ENCODE measurements at regions not wholly inside any gene's neighbourhood (a gene's known extent, or its start where the extent isn't known, plus 50 kb on each side); places are given as distances from the start of the nearest gene placed in this dataset.

DNA sequence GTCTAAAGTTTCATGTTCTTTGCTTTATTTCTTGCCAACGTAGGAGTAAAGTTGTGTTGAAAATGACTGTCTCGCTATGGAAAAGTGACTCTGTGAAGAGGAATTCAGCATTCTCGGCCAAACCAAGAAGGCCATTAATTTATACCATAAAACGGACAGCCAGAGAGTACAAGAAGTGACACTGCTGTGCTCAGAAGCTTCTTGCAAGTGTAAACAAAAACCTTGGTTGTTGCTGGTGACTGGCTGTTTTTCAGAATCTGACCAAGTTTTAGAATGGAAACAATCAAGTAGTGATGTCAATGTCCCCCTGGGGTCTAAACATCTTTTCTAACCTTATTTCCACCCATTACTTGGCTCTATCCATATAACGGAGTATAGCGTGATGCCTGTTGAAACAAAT lies 201.9 kb downstream of the INHBA start:
- TF ChIP-seq POLR2A (IDR thresholded peaks at IDR 0.05) (no peak), POLR2AphosphoS5 (IDR thresholded peaks at IDR 0.05) (no peak)
- TF ChIP-seq, protein P1, sequence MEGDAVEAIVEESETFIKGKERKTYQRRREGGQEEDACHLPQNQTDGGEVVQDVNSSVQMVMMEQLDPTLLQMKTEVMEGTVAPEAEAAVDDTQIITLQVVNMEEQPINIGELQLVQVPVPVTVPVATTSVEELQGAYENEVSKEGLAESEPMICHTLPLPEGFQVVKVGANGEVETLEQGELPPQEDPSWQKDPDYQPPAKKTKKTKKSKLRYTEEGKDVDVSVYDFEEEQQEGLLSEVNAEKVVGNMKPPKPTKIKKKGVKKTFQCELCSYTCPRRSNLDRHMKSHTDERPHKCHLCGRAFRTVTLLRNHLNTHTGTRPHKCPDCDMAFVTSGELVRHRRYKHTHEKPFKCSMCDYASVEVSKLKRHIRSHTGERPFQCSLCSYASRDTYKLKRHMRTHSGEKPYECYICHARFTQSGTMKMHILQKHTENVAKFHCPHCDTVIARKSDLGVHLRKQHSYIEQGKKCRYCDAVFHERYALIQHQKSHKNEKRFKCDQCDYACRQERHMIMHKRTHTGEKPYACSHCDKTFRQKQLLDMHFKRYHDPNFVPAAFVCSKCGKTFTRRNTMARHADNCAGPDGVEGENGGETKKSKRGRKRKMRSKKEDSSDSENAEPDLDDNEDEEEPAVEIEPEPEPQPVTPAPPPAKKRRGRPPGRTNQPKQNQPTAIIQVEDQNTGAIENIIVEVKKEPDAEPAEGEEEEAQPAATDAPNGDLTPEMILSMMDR (IDR thresholded peaks at IDR 0.05): no peak
- no peaks in the 10 kb centered on the region for H3K27me3 ChIP-seq
- intact Hi-C loops (cut with DNase I; ENCODE audit: low total_unique reads): no loop called here
- no peaks in the 10 kb centered on the region for H3K4me1 ChIP-seq
- no peaks in the 10 kb centered on the region for H3K36me3 ChIP-seq
- no peak for DNase-seq
- WGBS, 5 donors: 81 to 87% (median 82%) methylated on average over 6 of the region's 6 CpGs
- H3K4me3 ChIP-seq: no peak overlapping the region
- H3K9me3 ChIP-seq: no peaks in the 10 kb centered on the region
- no peak overlapping the region for H3K27ac ChIP-seq

DNA sequence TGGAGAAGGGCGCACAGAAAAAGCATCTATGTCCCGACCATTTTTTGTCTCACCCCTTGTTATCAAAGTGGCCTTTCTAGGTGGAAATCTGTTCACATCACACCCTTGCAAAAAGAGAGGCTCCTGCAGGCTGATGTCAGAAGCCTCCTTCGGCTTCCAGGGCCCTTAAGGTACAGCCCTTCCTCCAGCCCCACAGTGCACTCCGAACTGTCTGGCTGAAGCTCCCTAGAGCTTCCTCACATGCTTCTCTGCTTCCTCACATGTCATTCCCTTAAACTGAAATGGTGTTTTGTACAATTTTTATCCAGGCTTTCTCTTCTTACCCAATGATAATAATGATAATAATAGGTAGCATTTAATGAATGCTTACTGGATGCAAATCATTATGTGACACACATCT lies 210.3 kb downstream of the INHBA start:
- intact Hi-C loops (cut with DNase I; ENCODE audit: low total_unique reads): no loop called here
- 69 to 89% (median 81%) methylated on average over 4 of the region's 4 CpGs for WGBS, 5 donors
- peak in 1 of 2 donors; percentile 14 for DNase-seq

DNA sequence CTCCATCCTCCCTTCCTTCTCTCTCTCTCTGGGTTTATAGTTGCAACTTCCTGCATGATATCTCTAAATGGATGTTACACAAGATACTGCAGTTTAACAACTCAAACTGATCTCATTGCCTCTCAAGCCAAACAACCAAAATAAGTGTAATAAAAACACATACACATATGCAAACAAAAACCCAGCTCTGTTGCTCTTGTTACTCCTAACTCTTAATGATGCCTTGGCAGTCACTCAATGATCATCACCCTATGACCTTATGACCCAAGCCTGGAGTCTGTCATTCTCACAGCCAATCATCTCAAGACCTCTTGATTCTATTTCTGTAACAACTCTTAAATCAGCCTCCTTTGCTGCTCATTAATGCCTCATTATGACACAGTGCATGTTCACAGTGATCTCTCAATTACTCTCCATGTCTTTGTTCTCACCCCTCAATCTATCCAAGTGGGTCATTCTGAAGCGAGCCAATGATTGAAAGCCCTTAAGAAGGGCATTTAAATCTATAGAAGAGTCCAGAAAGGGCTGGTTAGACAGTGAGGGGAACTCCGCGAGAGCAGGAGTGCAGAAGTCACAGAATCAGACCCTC lies 210.9 kb downstream of the INHBA start:
- peaks cover 0 to 10% (median 0%) of the 10 kb centered on the region in 4 donors for H3K4me1 ChIP-seq
- no peaks in the 10 kb centered on the region for H3K9me3 ChIP-seq
- DNase-seq: peak in 1 of 2 donors; percentile 44
- H3K36me3 ChIP-seq: no peaks in the 10 kb centered on the region
- no peak overlapping the region for H3K27ac ChIP-seq
- TF ChIP-seq POLR2AphosphoS5 (IDR thresholded peaks at IDR 0.05): no peak
- TF ChIP-seq, protein P1 (IDR thresholded peaks at IDR 0.05): no peak
- no peak for TF ChIP-seq EP300 (IDR thresholded peaks at IDR 0.05)
- no peak for TF ChIP-seq POLR2A (IDR thresholded peaks at IDR 0.05)
- H3K27me3 ChIP-seq: no peaks in the 10 kb centered on the region
- no peak overlapping the region for H3K4me3 ChIP-seq
- 70 to 83% (median 80%) methylated on average over 3 of the region's 3 CpGs for WGBS, 5 donors
- intact Hi-C loops (cut with DNase I; ENCODE audit: low total_unique reads): no loop called here

More for the DNA sequence above, 210.3 kb downstream of the INHBA start:
- Histone ChIP-seq H3K9me3 (no peaks in the 10 kb centered on the region), H3K27ac (no peak overlapping the region), H3K27me3 (no peaks in the 10 kb centered on the region), H3K36me3 (no peaks in the 10 kb centered on the region), H3K4me3 (no peak overlapping the region), H3K4me1 (peaks cover 0 to 10% (median 0%) of the 10 kb centered on the region in 4 donors)
- no peak for TF ChIP-seq POLR2A (IDR thresholded peaks at IDR 0.05)
- TF ChIP-seq EP300 (IDR thresholded peaks at IDR 0.05): no peak
- TF ChIP-seq, protein P1 (IDR thresholded peaks at IDR 0.05): no peak

DNA sequence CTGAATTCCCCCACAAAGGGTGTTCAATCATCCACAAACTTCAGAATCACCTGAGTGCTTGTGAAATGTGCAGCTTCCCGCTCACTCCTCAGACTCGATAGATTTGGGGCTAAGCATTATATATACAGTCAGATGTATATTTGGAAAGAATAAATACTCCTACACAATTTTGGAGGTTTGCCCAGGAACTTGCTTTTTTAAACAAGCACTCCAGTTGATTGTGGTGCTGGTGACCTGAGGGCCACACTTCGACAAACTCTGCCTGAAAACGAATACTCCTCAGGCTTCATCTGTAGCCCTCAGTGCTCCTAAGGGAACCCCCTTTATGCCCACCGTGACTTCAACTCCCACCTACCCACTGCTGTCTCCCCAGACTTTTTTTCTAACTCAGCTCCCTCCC lies 211.6 kb downstream of the INHBA start:
- TF ChIP-seq POLR2A (IDR thresholded peaks at IDR 0.05) (no peak), EP300 (IDR thresholded peaks at IDR 0.05) (no peak), POLR2AphosphoS5 (IDR thresholded peaks at IDR 0.05) (no peak)
- TF ChIP-seq, protein P1 (IDR thresholded peaks at IDR 0.05): no peak
- intact Hi-C loops (cut with DNase I; ENCODE audit: low total_unique reads): no loop called here
- Histone ChIP-seq H3K9me3 (no peaks in the 10 kb centered on the region), H3K27ac (no peak overlapping the region), H3K4me1 (peaks cover 0 to 10% (median 0%) of the 10 kb centered on the region in 4 donors), H3K36me3 (no peaks in the 10 kb centered on the region), H3K4me3 (no peak overlapping the region), H3K27me3 (no peaks in the 10 kb centered on the region)
- peak in 1 of 2 donors; percentile 63 for DNase-seq
- 24 to 53% (median 40%) methylated on average over 5 of the region's 5 CpGs for WGBS, 5 donors

Data from stomach (tissue), 8 donors.